ENCODE measurements at regions not wholly inside any gene's neighbourhood (a gene's known extent, or its start where the extent isn't known, plus 50 kb on each side); places are given as distances from the start of the nearest gene placed in this dataset.
"Not testable (repeated sequence)": the region's sequence is repeated elsewhere in the genome, so short reads cannot be mapped to it uniquely, and the experiment has no call there.

DNA sequence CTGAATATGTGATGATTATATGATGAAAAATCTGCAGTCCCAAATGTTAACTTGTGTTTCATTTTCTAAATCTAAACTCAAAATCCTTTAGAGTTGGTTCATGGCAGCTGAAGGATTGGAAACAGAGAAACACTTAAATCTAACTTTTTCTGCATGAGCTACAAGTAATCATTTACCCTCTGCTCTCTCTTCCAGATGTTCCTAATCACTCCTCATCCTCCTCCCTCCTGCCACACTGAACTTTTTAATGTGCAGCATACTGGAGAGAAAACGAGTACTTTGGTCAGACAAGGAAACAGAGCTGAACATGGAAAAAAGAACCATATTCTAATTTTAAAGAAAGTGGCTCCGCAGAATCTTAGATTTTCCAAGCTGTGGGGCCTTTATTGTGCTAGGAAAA lies 321.2 kb upstream of the COL8A1 start:
- no peak for ATAC-seq (ENCODE audit: low read depth)
- no peak for DNase-seq (ENCODE audit: low spot score)
- Histone ChIP-seq H3K27me3 (ENCODE audit: insufficient read depth, poor library complexity, severe bottlenecking) (no peaks in the 10 kb centered on the region), H3K36me3 (ENCODE audit: low read depth) (no peaks in the 10 kb centered on the region), H3K27ac (ENCODE audit: poor library complexity, severe bottlenecking) (no peak overlapping the region), H3K9me3 (ENCODE audit: severe bottlenecking) (no peaks in the 10 kb centered on the region), H3K4me3 (ENCODE audit: severe bottlenecking) (no peak overlapping the region), H3K4me1 (ENCODE audit: insufficient read depth, poor library complexity, severe bottlenecking) (peaks cover 26% of the 10 kb centered on the region)
- TF ChIP-seq, protein P1, sequence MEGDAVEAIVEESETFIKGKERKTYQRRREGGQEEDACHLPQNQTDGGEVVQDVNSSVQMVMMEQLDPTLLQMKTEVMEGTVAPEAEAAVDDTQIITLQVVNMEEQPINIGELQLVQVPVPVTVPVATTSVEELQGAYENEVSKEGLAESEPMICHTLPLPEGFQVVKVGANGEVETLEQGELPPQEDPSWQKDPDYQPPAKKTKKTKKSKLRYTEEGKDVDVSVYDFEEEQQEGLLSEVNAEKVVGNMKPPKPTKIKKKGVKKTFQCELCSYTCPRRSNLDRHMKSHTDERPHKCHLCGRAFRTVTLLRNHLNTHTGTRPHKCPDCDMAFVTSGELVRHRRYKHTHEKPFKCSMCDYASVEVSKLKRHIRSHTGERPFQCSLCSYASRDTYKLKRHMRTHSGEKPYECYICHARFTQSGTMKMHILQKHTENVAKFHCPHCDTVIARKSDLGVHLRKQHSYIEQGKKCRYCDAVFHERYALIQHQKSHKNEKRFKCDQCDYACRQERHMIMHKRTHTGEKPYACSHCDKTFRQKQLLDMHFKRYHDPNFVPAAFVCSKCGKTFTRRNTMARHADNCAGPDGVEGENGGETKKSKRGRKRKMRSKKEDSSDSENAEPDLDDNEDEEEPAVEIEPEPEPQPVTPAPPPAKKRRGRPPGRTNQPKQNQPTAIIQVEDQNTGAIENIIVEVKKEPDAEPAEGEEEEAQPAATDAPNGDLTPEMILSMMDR (IDR thresholded peaks at IDR 0.05; ENCODE audit: poor library complexity, severe bottlenecking) = no peak

DNA sequence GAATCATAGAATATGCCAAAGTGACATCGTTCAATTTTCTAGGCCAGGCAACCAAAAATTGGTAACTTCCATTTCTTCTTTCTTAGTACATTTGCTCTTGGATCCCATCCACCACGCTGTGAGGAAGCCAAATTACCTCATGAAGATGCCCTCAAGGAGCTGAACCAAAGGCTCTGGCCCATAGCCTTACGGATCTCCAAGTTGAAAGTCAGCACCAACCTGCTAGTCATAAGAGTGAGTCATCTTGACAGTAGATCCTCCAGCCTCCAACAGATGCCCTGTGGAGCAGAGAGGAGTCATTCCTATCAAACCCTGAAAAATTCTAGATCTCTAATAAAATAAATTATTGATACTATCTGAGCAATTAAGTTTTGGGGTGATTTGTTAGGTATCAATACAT lies 322.5 kb upstream of the COL8A1 start:
- no peak for DNase-seq (ENCODE audit: low spot score)
- Histone ChIP-seq H3K4me3 (ENCODE audit: severe bottlenecking) (no peak overlapping the region), H3K4me1 (ENCODE audit: insufficient read depth, poor library complexity, severe bottlenecking) (peaks cover 26% of the 10 kb centered on the region), H3K27ac (ENCODE audit: poor library complexity, severe bottlenecking) (no peak overlapping the region), H3K27me3 (ENCODE audit: insufficient read depth, poor library complexity, severe bottlenecking) (no peaks in the 10 kb centered on the region), H3K9me3 (ENCODE audit: severe bottlenecking) (no peaks in the 10 kb centered on the region), H3K36me3 (ENCODE audit: low read depth) (no peaks in the 10 kb centered on the region)
- TF ChIP-seq, protein P1 (IDR thresholded peaks at IDR 0.05; ENCODE audit: poor library complexity, severe bottlenecking) = no peak
- no peak for ATAC-seq (ENCODE audit: low read depth)

DNA sequence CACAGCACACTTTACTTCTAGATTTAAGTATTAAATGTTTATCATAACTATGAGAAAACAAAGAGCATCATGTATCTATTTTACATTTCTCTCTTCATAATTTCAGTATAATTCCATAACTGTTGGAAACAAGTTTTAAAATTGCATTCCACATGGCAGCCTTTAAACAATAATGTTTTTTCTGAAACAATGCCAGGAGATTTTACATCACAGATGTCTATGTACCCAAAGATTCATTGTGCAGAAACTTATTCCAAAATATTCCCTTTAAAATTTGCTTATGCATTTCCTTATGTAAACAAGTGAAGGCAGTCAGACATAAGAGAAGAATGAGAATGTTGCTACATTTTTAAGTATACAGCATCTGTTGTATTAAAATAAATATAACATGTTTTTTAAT lies 324.9 kb upstream of the COL8A1 start:
- Histone ChIP-seq H3K9me3 (ENCODE audit: severe bottlenecking) (no peaks in the 10 kb centered on the region), H3K36me3 (ENCODE audit: low read depth) (no peaks in the 10 kb centered on the region), H3K27ac (ENCODE audit: poor library complexity, severe bottlenecking) (peak overlapping the region; percentile 48), H3K27me3 (ENCODE audit: insufficient read depth, poor library complexity, severe bottlenecking) (no peaks in the 10 kb centered on the region), H3K4me3 (ENCODE audit: severe bottlenecking) (no peak overlapping the region), H3K4me1 (ENCODE audit: insufficient read depth, poor library complexity, severe bottlenecking) (peaks cover 8% of the 10 kb centered on the region)
- TF ChIP-seq, protein P1 (IDR thresholded peaks at IDR 0.05; ENCODE audit: poor library complexity, severe bottlenecking) = no peak
- ATAC-seq (ENCODE audit: low read depth) (no peak), DNase-seq (ENCODE audit: low spot score) (no peak)

DNA sequence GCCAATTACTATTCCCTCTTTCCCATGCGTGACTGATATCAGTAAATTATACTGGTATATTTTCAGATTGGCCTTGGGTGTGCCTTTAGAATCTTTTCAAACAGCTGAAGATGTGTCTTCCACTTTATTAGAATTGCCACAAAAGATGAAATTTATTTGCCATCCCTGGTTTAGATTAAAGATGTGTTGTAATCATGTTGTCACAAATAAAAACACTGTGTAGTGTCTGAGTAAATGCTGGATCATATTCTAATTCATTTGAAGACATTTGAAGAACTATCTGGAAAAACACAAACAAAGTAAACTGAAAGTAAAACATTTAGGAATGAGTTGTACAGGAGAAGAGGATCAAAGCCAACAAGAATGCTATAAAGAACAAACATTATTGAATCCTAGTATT lies 339.7 kb upstream of the COL8A1 start:
- TF ChIP-seq, protein P1 (IDR thresholded peaks at IDR 0.05; ENCODE audit: poor library complexity, severe bottlenecking) = no peak
- no peak for DNase-seq (ENCODE audit: low spot score)
- no peak overlapping the region for H3K27ac ChIP-seq (ENCODE audit: poor library complexity, severe bottlenecking)
- H3K9me3 ChIP-seq (ENCODE audit: severe bottlenecking) = no peaks in the 10 kb centered on the region
- H3K4me3 ChIP-seq (ENCODE audit: severe bottlenecking) = no peak overlapping the region
- H3K4me1 ChIP-seq (ENCODE audit: insufficient read depth, poor library complexity, severe bottlenecking) = peaks cover 12% of the 10 kb centered on the region
- H3K36me3 ChIP-seq (ENCODE audit: low read depth) = no peaks in the 10 kb centered on the region
- no peaks in the 10 kb centered on the region for H3K27me3 ChIP-seq (ENCODE audit: insufficient read depth, poor library complexity, severe bottlenecking)
- ATAC-seq (ENCODE audit: low read depth) = no peak

DNA sequence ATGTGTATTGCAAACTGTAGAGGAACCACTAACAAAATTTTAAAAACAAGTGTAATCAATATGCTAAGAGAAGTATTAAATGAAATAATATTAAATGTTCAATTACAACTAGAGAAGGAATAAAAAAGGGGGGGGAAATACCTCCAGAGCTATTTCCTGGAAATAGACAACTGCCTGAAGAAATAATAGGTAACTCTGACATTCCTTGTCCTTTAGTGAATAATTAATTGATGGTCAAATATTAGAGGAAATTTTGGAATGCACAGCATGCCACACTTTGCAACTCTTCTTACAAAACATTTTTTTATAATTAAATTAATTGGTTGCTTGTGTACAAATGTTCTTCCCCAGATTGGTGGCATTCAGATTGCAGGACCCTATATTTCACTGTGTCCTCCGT lies 342.6 kb upstream of the COL8A1 start:
- no peaks in the 10 kb centered on the region for H3K27me3 ChIP-seq (ENCODE audit: insufficient read depth, poor library complexity, severe bottlenecking)
- DNase-seq (ENCODE audit: low spot score) (no peak), ATAC-seq (ENCODE audit: low read depth) (no peak)
- no peak overlapping the region for H3K4me3 ChIP-seq (ENCODE audit: severe bottlenecking)
- H3K4me1 ChIP-seq (ENCODE audit: insufficient read depth, poor library complexity, severe bottlenecking) = peaks cover 10% of the 10 kb centered on the region
- TF ChIP-seq, protein P1 (IDR thresholded peaks at IDR 0.05; ENCODE audit: poor library complexity, severe bottlenecking) = no peak
- no peaks in the 10 kb centered on the region for H3K9me3 ChIP-seq (ENCODE audit: severe bottlenecking)
- H3K27ac ChIP-seq (ENCODE audit: poor library complexity, severe bottlenecking) = no peak overlapping the region
- H3K36me3 ChIP-seq (ENCODE audit: low read depth) = no peaks in the 10 kb centered on the region

DNA sequence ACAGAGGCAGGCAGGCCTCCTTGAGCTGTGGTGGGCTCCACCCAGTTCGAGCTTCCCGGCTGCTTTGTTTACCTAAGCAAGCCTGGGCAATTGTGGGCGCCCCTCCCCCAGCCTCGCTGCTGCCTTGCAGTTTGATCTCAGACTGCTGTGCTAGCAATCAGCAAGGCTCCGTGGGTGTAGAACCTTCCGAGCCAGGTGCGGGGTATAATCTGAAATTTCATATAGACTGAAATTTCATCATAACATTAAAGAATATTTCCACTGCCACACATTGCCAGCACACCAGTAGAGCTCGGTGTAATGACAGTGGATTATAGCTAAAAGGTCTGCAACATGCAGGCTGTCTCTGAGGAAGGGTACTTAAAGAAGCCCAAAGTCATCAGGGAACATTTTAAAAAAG lies 344.3 kb upstream of the COL8A1 start:
- not testable (repeated sequence) for DNase-seq (ENCODE audit: low spot score); ATAC-seq (ENCODE audit: low read depth); H3K4me3 ChIP-seq (ENCODE audit: severe bottlenecking)

More for the DNA sequence above, 344.3 kb upstream of the COL8A1 start:
- not testable (repeated sequence) for H3K36me3 ChIP-seq (ENCODE audit: low read depth); H3K9me3 ChIP-seq (ENCODE audit: severe bottlenecking); H3K27me3 ChIP-seq (ENCODE audit: insufficient read depth, poor library complexity, severe bottlenecking)
- peaks cover 10% of the 10 kb centered on the region for H3K4me1 ChIP-seq (ENCODE audit: insufficient read depth, poor library complexity, severe bottlenecking)
- H3K27ac ChIP-seq (ENCODE audit: poor library complexity, severe bottlenecking) = peak overlapping the region; percentile 36

Data from RWPE2 (cell line).